ENCODE measurements at regions not wholly inside any gene's neighbourhood (a gene's known extent, or its start where the extent isn't known, plus 50 kb on each side); places are given as distances from the start of the nearest gene placed in this dataset.

DNA sequence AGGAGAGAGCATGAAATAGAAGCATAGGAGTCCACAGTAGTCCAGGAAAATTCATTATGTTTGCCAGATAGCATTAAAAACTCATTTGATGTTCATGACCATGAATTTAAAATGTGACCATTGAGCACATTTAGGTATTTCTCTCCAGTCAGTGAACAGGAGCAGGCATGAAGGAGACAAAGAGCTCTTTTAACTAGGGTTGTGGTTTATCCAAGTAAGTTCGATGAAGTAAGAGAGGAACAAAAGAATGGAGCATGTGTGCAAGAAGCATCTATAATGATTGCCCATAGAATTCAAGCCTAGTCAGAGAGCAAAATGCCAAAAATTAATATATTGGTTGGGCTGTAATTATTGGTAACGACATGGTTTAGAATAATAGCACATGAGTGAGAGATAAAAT is 342.1 kb upstream of the CCDC54 start:
- TF ChIP-seq, protein P1, sequence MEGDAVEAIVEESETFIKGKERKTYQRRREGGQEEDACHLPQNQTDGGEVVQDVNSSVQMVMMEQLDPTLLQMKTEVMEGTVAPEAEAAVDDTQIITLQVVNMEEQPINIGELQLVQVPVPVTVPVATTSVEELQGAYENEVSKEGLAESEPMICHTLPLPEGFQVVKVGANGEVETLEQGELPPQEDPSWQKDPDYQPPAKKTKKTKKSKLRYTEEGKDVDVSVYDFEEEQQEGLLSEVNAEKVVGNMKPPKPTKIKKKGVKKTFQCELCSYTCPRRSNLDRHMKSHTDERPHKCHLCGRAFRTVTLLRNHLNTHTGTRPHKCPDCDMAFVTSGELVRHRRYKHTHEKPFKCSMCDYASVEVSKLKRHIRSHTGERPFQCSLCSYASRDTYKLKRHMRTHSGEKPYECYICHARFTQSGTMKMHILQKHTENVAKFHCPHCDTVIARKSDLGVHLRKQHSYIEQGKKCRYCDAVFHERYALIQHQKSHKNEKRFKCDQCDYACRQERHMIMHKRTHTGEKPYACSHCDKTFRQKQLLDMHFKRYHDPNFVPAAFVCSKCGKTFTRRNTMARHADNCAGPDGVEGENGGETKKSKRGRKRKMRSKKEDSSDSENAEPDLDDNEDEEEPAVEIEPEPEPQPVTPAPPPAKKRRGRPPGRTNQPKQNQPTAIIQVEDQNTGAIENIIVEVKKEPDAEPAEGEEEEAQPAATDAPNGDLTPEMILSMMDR (IDR thresholded peaks at IDR 0.05), result no peak
- TF ChIP-seq EZH2 (IDR thresholded peaks at IDR 0.05), result no peak

Data from neural progenitor cell (in vitro differentiated cells).